ENCODE measurements at regions not wholly inside any gene's neighbourhood (a gene's known extent, or its start where the extent isn't known, plus 50 kb on each side); places are given as distances from the start of the nearest gene placed in this dataset.

- Histone ChIP-seq H3K4me1 (no peaks in the 10 kb centered on the region), H3K9me3 (replicated peaks) (no peaks in the 10 kb centered on the region), H3K36me3 (no peaks in the 10 kb centered on the region), H3K27ac (no peak overlapping the region), H3K4me3 (no peak overlapping the region), H3K27me3 (no peaks in the 10 kb centered on the region)
- DNase-seq = no peak
Observed at GRCh38 chr12:60266381-60266852, 670.6 kb downstream of the SLC16A7 start.

GRCh38 chr12:60269611-60270269 lies 673.9 kb downstream of the SLC16A7 start:
- Histone ChIP-seq H3K36me3 (no peaks in the 10 kb centered on the region), H3K27me3 (no peaks in the 10 kb centered on the region), H3K9me3 (replicated peaks) (no peaks in the 10 kb centered on the region), H3K27ac (no peak overlapping the region), H3K4me3 (no peak overlapping the region), H3K4me1 (no peaks in the 10 kb centered on the region)
- no peak for DNase-seq

GRCh38 chr12:60271816-60272215 lies 676.0 kb downstream of the SLC16A7 start:
- no peaks in the 10 kb centered on the region for H3K36me3 ChIP-seq
- no peaks in the 10 kb centered on the region for H3K27me3 ChIP-seq
- no peak overlapping the region for H3K27ac ChIP-seq
- H3K9me3 ChIP-seq (replicated peaks) = no peaks in the 10 kb centered on the region
- H3K4me3 ChIP-seq = no peak overlapping the region
- DNase-seq = no peak
- H3K4me1 ChIP-seq = no peaks in the 10 kb centered on the region

GRCh38 chr12:60278209-60278608 lies 682.4 kb downstream of the SLC16A7 start:
- no peaks in the 10 kb centered on the region for H3K27me3 ChIP-seq
- H3K27ac ChIP-seq = no peak overlapping the region
- H3K36me3 ChIP-seq = no peaks in the 10 kb centered on the region
- DNase-seq = no peak
- H3K4me3 ChIP-seq = no peak overlapping the region
- no peaks in the 10 kb centered on the region for H3K9me3 ChIP-seq (replicated peaks)
- H3K4me1 ChIP-seq = no peaks in the 10 kb centered on the region

- H3K4me1 ChIP-seq = no peaks in the 10 kb centered on the region
- no peak for DNase-seq
Observed at GRCh38 chr12:60279221-60279620, 683.4 kb downstream of the SLC16A7 start.

GRCh38 chr12:60281522-60281921 lies 685.7 kb downstream of the SLC16A7 start:
- Histone ChIP-seq H3K4me1 (no peaks in the 10 kb centered on the region), H3K4me3 (no peak overlapping the region), H3K27ac (no peak overlapping the region), H3K9me3 (replicated peaks) (no peaks in the 10 kb centered on the region), H3K27me3 (no peaks in the 10 kb centered on the region), H3K36me3 (no peaks in the 10 kb centered on the region)
- DNase-seq = no peak

More at GRCh38 chr12:60279221-60279620, 683.4 kb downstream of the SLC16A7 start:
- no peaks in the 10 kb centered on the region for H3K9me3 ChIP-seq (replicated peaks)
- H3K36me3 ChIP-seq = no peaks in the 10 kb centered on the region
- H3K27ac ChIP-seq = no peak overlapping the region
- H3K4me3 ChIP-seq = no peak overlapping the region
- no peaks in the 10 kb centered on the region for H3K27me3 ChIP-seq

GRCh38 chr12:60290532-60290931 lies 694.7 kb downstream of the SLC16A7 start:
- no peak overlapping the region for H3K27ac ChIP-seq
- no peaks in the 10 kb centered on the region for H3K4me1 ChIP-seq
- H3K27me3 ChIP-seq = no peaks in the 10 kb centered on the region
- no peaks in the 10 kb centered on the region for H3K36me3 ChIP-seq
- no peak for DNase-seq
- no peaks in the 10 kb centered on the region for H3K9me3 ChIP-seq (replicated peaks)
- no peak overlapping the region for H3K4me3 ChIP-seq

- Histone ChIP-seq H3K4me3 (no peak overlapping the region), H3K27me3 (no peaks in the 10 kb centered on the region), H3K9me3 (replicated peaks) (no peaks in the 10 kb centered on the region), H3K27ac (no peak overlapping the region), H3K36me3 (no peaks in the 10 kb centered on the region), H3K4me1 (no peaks in the 10 kb centered on the region)
- DNase-seq = no peak
Observed at GRCh38 chr12:60308366-60308991, 712.6 kb downstream of the SLC16A7 start.

GRCh38 chr12:60311940-60312339 lies 716.1 kb downstream of the SLC16A7 start:
- H3K4me3 ChIP-seq = no peak overlapping the region
- no peak for DNase-seq
- no peak overlapping the region for H3K27ac ChIP-seq
- H3K9me3 ChIP-seq (replicated peaks) = no peaks in the 10 kb centered on the region
- no peaks in the 10 kb centered on the region for H3K36me3 ChIP-seq
- no peaks in the 10 kb centered on the region for H3K27me3 ChIP-seq
- no peaks in the 10 kb centered on the region for H3K4me1 ChIP-seq

GRCh38 chr12:60317361-60317760 lies 721.5 kb downstream of the SLC16A7 start:
- Histone ChIP-seq H3K27me3 (no peaks in the 10 kb centered on the region), H3K4me1 (no peaks in the 10 kb centered on the region), H3K27ac (no peak overlapping the region), H3K36me3 (no peaks in the 10 kb centered on the region), H3K9me3 (replicated peaks) (no peaks in the 10 kb centered on the region), H3K4me3 (no peak overlapping the region)
- DNase-seq = no peak

- Histone ChIP-seq H3K36me3 (no peaks in the 10 kb centered on the region), H3K27me3 (no peaks in the 10 kb centered on the region), H3K4me3 (no peak overlapping the region), H3K4me1 (no peaks in the 10 kb centered on the region), H3K9me3 (replicated peaks) (no peaks in the 10 kb centered on the region), H3K27ac (no peak overlapping the region)
- no peak for DNase-seq
Observed at GRCh38 chr12:60324746-60325145, 728.9 kb downstream of the SLC16A7 start.

GRCh38 chr12:60333461-60333860 lies 737.6 kb downstream of the SLC16A7 start:
- Histone ChIP-seq H3K9me3 (replicated peaks) (peaks cover 4% of the 10 kb centered on the region; the same call in 1 of the 2 replicates), H3K27me3 (no peaks in the 10 kb centered on the region), H3K4me1 (no peaks in the 10 kb centered on the region), H3K27ac (no peak overlapping the region), H3K36me3 (no peaks in the 10 kb centered on the region), H3K4me3 (no peak overlapping the region)
- DNase-seq = no peak

- H3K9me3 ChIP-seq (replicated peaks) = peaks cover 4% of the 10 kb centered on the region; the same call in 1 of the 2 replicates
- DNase-seq = no peak
Observed at GRCh38 chr12:60335745-60336144, 739.9 kb downstream of the SLC16A7 start.

GRCh38 chr12:60337839-60338549 lies 742.2 kb downstream of the SLC16A7 start:
- no peak for DNase-seq
- H3K27me3 ChIP-seq = no peaks in the 10 kb centered on the region
- H3K36me3 ChIP-seq = no peaks in the 10 kb centered on the region
- H3K9me3 ChIP-seq (replicated peaks) = peaks cover 4% of the 10 kb centered on the region; the same call in 1 of the 2 replicates
- no peak overlapping the region for H3K4me3 ChIP-seq
- H3K4me1 ChIP-seq = no peaks in the 10 kb centered on the region
- no peak overlapping the region for H3K27ac ChIP-seq

More at GRCh38 chr12:60335745-60336144, 739.9 kb downstream of the SLC16A7 start:
- Histone ChIP-seq H3K4me1 (no peaks in the 10 kb centered on the region), H3K27ac (no peak overlapping the region), H3K27me3 (no peaks in the 10 kb centered on the region), H3K4me3 (no peak overlapping the region), H3K36me3 (no peaks in the 10 kb centered on the region)

GRCh38 chr12:60345442-60345841 lies 749.6 kb downstream of the SLC16A7 start:
- H3K4me3 ChIP-seq = no peak overlapping the region
- H3K9me3 ChIP-seq (replicated peaks) = no peaks in the 10 kb centered on the region
- no peak for DNase-seq

More at GRCh38 chr12:60345442-60345841, 749.6 kb downstream of the SLC16A7 start:
- no peaks in the 10 kb centered on the region for H3K4me1 ChIP-seq
- no peak overlapping the region for H3K27ac ChIP-seq
- H3K27me3 ChIP-seq = no peaks in the 10 kb centered on the region
- no peaks in the 10 kb centered on the region for H3K36me3 ChIP-seq
